ENCODE measurements at regions not wholly inside any gene's neighbourhood (a gene's known extent, or its start where the extent isn't known, plus 50 kb on each side); places are given as distances from the start of the nearest gene placed in this dataset.

GRCh38 chr16:25575363-25575762 is 116.4 kb upstream of the HS3ST4 start:
- Histone ChIP-seq H3K4me3 (no peak overlapping the region), H3K4me1 (ENCODE audit: control insufficient read depth, insufficient read depth, low read length) (no peaks in the 10 kb centered on the region), H3K4me2 (ENCODE audit: control insufficient read depth, insufficient read depth) (no peak overlapping the region), H4K20me1 (ENCODE audit: control insufficient read depth, insufficient read depth) (no peaks in the 10 kb centered on the region), H3K9ac (ENCODE audit: control insufficient read depth, insufficient read depth, low read length) (no peak overlapping the region), H2AFZ (ENCODE audit: control insufficient read depth, low read depth, low read length) (no peak overlapping the region), H3K27me3 (replicated peaks in 1 of 2; ENCODE audit: control insufficient read depth in 2 of 2, insufficient read depth in 2 of 2, low read length in 1 of 2) (no peaks in the 10 kb centered on the region), H3K79me2 (ENCODE audit: control insufficient read depth, insufficient read depth, low read length) (no peaks in the 10 kb centered on the region), H3K9me3 (replicated peaks; ENCODE audit: control insufficient read depth, insufficient read depth, low read length) (no peaks in the 10 kb centered on the region), H3K27ac (ENCODE audit: control insufficient read depth, insufficient read depth) (no peak overlapping the region), H3K36me3 (ENCODE audit: control insufficient read depth in 2 of 2, insufficient read depth in 2 of 2, low read length in 1 of 2) (no peaks in the 10 kb centered on the region)
- FAIRE-seq (no peak), DNase-seq (ENCODE audit: low read depth, low spot score) (no peak), ATAC-seq (no peak)
- no peak for TF ChIP-seq SPI1 (IDR thresholded peaks at IDR 0.05; ENCODE audit: borderline replicate concordance, insufficient read depth, low read depth, low read length)
- TF ChIP-seq ZSCAN29 (IDR thresholded peaks at IDR 0.05), result no peak
- no peak for TF ChIP-seq SRF (IDR thresholded peaks at IDR 0.05; ENCODE audit: low read depth in 2 of 2, low read length in 2 of 2)
- no peak for TF ChIP-seq SUPT20H (IDR thresholded peaks at IDR 0.05; ENCODE audit: borderline replicate concordance, control insufficient read depth, low read depth, low read length)
- no peak for TF ChIP-seq CREM (IDR thresholded peaks at IDR 0.05; ENCODE audit: low read depth)
- TF ChIP-seq CHD2 (IDR thresholded peaks at IDR 0.05; ENCODE audit: borderline replicate concordance, low read depth, low read length), result no peak
- TF ChIP-seq POU2F2 (IDR thresholded peaks at IDR 0.05; ENCODE audit: borderline replicate concordance, low read depth, low read length), result no peak
- TF ChIP-seq USF2 (IDR thresholded peaks at IDR 0.05; ENCODE audit: borderline replicate concordance, low read depth, low read length), result no peak
- TF ChIP-seq ZBED1 (IDR thresholded peaks at IDR 0.05; ENCODE audit: borderline replicate concordance), result no peak
- no peak for TF ChIP-seq NRF1 (conservative IDR thresholded peaks at IDR 0.05; ENCODE audit: low read depth, low read length)
- TF ChIP-seq IKZF2 (IDR thresholded peaks at IDR 0.05), result no peak
- no peak for TF ChIP-seq HSF1 (IDR thresholded peaks at IDR 0.05; ENCODE audit: low read depth, low read length)
- no peak for TF ChIP-seq IRF4 (IDR thresholded peaks at IDR 0.05; ENCODE audit: low read depth, low read length)
- TF ChIP-seq PKNOX1 (IDR thresholded peaks at IDR 0.05), result no peak
- no peak for TF ChIP-seq KDM1A (IDR thresholded peaks at IDR 0.05; ENCODE audit: borderline replicate concordance)
- TF ChIP-seq IKZF1 (conservative IDR thresholded peaks at IDR 0.05), result no peak
- SMC1A ChIA-PET (ENCODE audit: uncharacterized antibody, unreplicated experiment), result no interaction called here
- intact Hi-C loops (cut with micrococcal nuclease; ENCODE audit: unreplicated experiment) (no loop called here), in situ Hi-C loops (cut with MboI) (no loop called here)
- POLR2A ChIA-PET, result no interaction called here
- CTCF ChIA-PET, result no interaction called here
- RAD21 ChIA-PET (ENCODE audit: unreplicated experiment), result no interaction called here
- 21% methylated on average over 5 of the region's 5 CpGs for WGBS (ENCODE audit: insufficient coverage, insufficient replicate concordance, low lambda C conversion rate, missing lambda C conversion rate)
- no TSS peak for BruUV-seq (replicated peaks)

Measured in GM12878 (cell line).